K562 (cell line): ENCODE measurements at regions not wholly inside any gene's neighbourhood (a gene's known extent, or its start where the extent isn't known, plus 50 kb on each side); places are given as distances from the start of the nearest gene placed in this dataset.

Experiments used
- ATF7 ChIP-seq: fragments of 450-650 bp; IDR thresholded peaks from 2 replicates; pipeline ENCODE4 v1.7.1; 2014; ENCODE audit warnings: mild to moderate bottlenecking, moderate library complexity
- CEBPG ChIP-seq, 3 experiments: fragments of 200-800 bp in 1 of 3; sonication (Bioruptor generic) in 1 of 3; sonication (generic) in 1 of 3; formaldehyde crosslinking in 1 of 3; IDR thresholded peaks in 2 of 3; conservative IDR thresholded peaks in 1 of 3; 2 replicates each; pipeline versions ENCODE4 v1.6.1 to v1.8.0; 2016 to 2022; ENCODE audit warnings: missing compliant biosample characterization in 2 of 3, missing genetic modification characterization in 2 of 3, mild to moderate bottlenecking in 1 of 3, missing genetic modification reagents in 1 of 3
- ETV5 ChIP-seq: sonication (generic); formaldehyde crosslinking; IDR thresholded peaks from 2 replicates; pipeline ENCODE4 v1.4.0; 2020; ENCODE audit warnings: low read depth, mild to moderate bottlenecking, missing genetic modification reagents
- RBM22 ChIP-seq: fragments of 200-400 bp; formaldehyde crosslinking; IDR thresholded peaks from 2 replicates; pipeline ENCODE4 v1.6.1; 2018; ENCODE audit warnings: low read length, low read depth; ENCODE audit not compliant: poor library complexity, severe bottlenecking
- ZNF140 ChIP-seq: fragments of 250-450 bp; sonication (Bioruptor Pico); IDR thresholded peaks from 2 replicates; pipeline ENCODE4 v1.8.0; 2021; ENCODE audit warnings: moderate library complexity, mild to moderate bottlenecking, inconsistent platforms
- TF ChIP-seq, protein P1 (sequence below): fragments of 200-800 bp; sonication (Bioruptor generic); IDR thresholded peaks from 2 replicates; pipeline ENCODE4 v1.6.1; 2017; ENCODE audit warnings: missing genetic modification characterization, missing compliant biosample characterization
- TF ChIP-seq, protein P2 (sequence below): sonication (generic); formaldehyde crosslinking; IDR thresholded peaks from 2 replicates; pipeline ENCODE4 v1.9.0; 2022; ENCODE audit warnings: mild to moderate bottlenecking, missing genetic modification reagents
- TF ChIP-seq, protein P3 (sequence below): IDR thresholded peaks from 2 replicates; pipeline ENCODE4 v1.6.1; 2016; ENCODE audit warnings: missing genetic modification characterization, missing compliant biosample characterization
- TF ChIP-seq, protein P4 (sequence below), 2 experiments: fragments of 450-650 bp in 1 of 2; sonication (generic) in 1 of 2; formaldehyde crosslinking in 1 of 2; IDR thresholded peaks in 1 of 2; conservative IDR thresholded peaks in 1 of 2; 2 replicates each; pipeline versions ENCODE4 v1.6.1 to v1.8.1; 2016 to 2023; ENCODE audit warnings: mild to moderate bottlenecking in 2 of 2, moderate library complexity in 2 of 2, inconsistent platforms in 1 of 2, missing genetic modification reagents in 1 of 2
- TF ChIP-seq, protein P5 (sequence below): fragments of 450-650 bp; IDR thresholded peaks from 2 replicates; pipeline ENCODE4 v1.6.1; 2016; ENCODE audit warnings: mild to moderate bottlenecking
- TF ChIP-seq, protein P6 (sequence below): fragments of 250-450 bp; sonication (Bioruptor Pico); IDR thresholded peaks from 2 replicates; pipeline ENCODE4 v1.4.0; 2020; ENCODE audit warnings: mild to moderate bottlenecking, moderate library complexity

DNA sequence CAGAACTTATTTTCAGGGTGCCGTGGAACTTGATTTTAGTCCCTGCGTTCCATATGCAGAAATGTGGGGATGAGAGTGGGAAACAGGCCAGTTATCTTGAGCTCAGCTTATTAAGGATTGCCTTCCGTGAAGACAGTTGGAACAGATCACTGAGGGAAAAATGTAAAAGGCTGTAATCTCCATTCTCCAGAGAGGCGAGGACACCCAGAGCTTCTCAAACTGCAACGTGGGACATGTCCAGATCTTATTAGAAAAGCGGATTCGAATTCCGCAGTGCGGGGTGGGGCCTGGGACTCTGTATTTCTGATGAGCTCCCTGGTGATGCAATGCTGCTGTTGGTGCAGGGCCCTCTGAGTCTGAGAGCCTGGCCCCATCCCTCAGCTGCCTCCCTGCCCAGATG lies 185.6 kb upstream of the CIBAR2 start (continued):
- TF ChIP-seq, protein P1, sequence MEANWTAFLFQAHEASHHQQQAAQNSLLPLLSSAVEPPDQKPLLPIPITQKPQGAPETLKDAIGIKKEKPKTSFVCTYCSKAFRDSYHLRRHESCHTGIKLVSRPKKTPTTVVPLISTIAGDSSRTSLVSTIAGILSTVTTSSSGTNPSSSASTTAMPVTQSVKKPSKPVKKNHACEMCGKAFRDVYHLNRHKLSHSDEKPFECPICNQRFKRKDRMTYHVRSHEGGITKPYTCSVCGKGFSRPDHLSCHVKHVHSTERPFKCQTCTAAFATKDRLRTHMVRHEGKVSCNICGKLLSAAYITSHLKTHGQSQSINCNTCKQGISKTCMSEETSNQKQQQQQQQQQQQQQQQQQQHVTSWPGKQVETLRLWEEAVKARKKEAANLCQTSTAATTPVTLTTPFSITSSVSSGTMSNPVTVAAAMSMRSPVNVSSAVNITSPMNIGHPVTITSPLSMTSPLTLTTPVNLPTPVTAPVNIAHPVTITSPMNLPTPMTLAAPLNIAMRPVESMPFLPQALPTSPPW (CRISPR knock-in tag) = no peak
- TF ChIP-seq RBM22 (no peak), ZNF140 (CRISPR knock-in tag) (no peak), ATF7 (no peak), CEBPG (CRISPR knock-in tag; IDR thresholded peaks at IDR 0.05) (no peak; the same call in 1 of the 2 replicates), CEBPG (tag; conservative IDR thresholded peaks at IDR 0.05 in 1 of 2, IDR thresholded peaks at IDR 0.05 in 1 of 2) (0 out of 4 replicates have a peak, but pooled peaks of 1 of the 2 experiments have one; percentile 30), ETV5 (CRISPR knock-in tag) (no peak)
- TF ChIP-seq, protein P2, sequence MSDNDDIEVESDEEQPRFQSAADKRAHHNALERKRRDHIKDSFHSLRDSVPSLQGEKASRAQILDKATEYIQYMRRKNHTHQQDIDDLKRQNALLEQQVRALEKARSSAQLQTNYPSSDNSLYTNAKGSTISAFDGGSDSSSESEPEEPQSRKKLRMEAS (CRISPR knock-in tag) = no peak
- TF ChIP-seq, protein P3, sequence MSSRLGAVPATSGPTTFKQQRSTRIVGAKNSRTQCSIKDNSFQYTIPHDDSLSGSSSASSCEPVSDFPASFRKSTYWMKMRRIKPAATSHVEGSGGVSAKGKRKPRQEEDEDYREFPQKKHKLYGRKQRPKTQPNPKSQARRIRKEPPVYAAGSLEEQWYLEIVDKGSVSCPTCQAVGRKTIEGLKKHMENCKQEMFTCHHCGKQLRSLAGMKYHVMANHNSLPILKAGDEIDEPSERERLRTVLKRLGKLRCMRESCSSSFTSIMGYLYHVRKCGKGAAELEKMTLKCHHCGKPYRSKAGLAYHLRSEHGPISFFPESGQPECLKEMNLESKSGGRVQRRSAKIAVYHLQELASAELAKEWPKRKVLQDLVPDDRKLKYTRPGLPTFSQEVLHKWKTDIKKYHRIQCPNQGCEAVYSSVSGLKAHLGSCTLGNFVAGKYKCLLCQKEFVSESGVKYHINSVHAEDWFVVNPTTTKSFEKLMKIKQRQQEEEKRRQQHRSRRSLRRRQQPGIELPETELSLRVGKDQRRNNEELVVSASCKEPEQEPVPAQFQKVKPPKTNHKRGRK (tag) = no peak
- TF ChIP-seq, protein P4, sequence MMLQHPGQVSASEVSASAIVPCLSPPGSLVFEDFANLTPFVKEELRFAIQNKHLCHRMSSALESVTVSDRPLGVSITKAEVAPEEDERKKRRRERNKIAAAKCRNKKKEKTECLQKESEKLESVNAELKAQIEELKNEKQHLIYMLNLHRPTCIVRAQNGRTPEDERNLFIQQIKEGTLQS (IDR thresholded peaks at IDR 0.05) = peak; percentile 69
- TF ChIP-seq, protein P4 (CRISPR knock-in tag; conservative IDR thresholded peaks at IDR 0.05) = no peak
- TF ChIP-seq, protein P5, sequence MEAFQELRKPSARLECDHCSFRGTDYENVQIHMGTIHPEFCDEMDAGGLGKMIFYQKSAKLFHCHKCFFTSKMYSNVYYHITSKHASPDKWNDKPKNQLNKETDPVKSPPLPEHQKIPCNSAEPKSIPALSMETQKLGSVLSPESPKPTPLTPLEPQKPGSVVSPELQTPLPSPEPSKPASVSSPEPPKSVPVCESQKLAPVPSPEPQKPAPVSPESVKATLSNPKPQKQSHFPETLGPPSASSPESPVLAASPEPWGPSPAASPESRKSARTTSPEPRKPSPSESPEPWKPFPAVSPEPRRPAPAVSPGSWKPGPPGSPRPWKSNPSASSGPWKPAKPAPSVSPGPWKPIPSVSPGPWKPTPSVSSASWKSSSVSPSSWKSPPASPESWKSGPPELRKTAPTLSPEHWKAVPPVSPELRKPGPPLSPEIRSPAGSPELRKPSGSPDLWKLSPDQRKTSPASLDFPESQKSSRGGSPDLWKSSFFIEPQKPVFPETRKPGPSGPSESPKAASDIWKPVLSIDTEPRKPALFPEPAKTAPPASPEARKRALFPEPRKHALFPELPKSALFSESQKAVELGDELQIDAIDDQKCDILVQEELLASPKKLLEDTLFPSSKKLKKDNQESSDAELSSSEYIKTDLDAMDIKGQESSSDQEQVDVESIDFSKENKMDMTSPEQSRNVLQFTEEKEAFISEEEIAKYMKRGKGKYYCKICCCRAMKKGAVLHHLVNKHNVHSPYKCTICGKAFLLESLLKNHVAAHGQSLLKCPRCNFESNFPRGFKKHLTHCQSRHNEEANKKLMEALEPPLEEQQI = no peak
- TF ChIP-seq, protein P6, sequence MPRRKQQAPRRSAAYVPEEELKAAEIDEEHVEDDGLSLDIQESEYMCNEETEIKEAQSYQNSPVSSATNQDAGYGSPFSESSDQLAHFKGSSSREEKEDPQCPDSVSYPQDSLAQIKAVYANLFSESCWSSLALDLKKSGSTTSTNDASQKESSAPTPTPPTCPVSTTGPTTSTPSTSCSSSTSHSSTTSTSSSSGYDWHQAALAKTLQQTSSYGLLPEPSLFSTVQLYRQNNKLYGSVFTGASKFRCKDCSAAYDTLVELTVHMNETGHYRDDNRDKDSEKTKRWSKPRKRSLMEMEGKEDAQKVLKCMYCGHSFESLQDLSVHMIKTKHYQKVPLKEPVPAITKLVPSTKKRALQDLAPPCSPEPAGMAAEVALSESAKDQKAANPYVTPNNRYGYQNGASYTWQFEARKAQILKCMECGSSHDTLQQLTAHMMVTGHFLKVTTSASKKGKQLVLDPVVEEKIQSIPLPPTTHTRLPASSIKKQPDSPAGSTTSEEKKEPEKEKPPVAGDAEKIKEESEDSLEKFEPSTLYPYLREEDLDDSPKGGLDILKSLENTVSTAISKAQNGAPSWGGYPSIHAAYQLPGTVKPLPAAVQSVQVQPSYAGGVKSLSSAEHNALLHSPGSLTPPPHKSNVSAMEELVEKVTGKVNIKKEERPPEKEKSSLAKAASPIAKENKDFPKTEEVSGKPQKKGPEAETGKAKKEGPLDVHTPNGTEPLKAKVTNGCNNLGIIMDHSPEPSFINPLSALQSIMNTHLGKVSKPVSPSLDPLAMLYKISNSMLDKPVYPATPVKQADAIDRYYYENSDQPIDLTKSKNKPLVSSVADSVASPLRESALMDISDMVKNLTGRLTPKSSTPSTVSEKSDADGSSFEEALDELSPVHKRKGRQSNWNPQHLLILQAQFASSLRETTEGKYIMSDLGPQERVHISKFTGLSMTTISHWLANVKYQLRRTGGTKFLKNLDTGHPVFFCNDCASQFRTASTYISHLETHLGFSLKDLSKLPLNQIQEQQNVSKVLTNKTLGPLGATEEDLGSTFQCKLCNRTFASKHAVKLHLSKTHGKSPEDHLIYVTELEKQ = no peak
